Left lung (tissue), 4 donors: ENCODE measurements at regions not wholly inside any gene's neighbourhood (a gene's known extent, or its start where the extent isn't known, plus 50 kb on each side); places are given as distances from the start of the nearest gene placed in this dataset.

Experiments
- ATAC-seq: fragments of 200-7000 bp; cut with Tn5 transposase; one replicate; pipeline ENCODE4 v1.9.1; 2020; ENCODE audit warnings: moderate library complexity
- DNase-seq, 4 donors: peaks; one replicate each; pipeline ENCODE4 v3.0.0-alpha.2; 2013 to 2020
- H3K27ac ChIP-seq, 2 donors: fragments of 200-600 bp; sonication (generic) in 1 of 2; one replicate each; pipeline versions ENCODE4 v1.5.0 to v1.8.0; 2020 to 2021
- H3K27me3 ChIP-seq, 2 donors: fragments of 200-600 bp; sonication (generic) in 1 of 2; one replicate each; pipeline versions ENCODE4 v1.5.0 to v1.8.0; 2020 to 2021
- H3K36me3 ChIP-seq, 2 donors: fragments of 200-600 bp; sonication (generic) in 1 of 2; one replicate each; pipeline versions ENCODE4 v1.5.0 to v1.8.0; 2020 to 2021
- H3K4me1 ChIP-seq, 2 donors: fragments of 200-600 bp; one replicate each; pipeline ENCODE4 v1.8.0; 2021
- H3K4me3 ChIP-seq, 2 donors: fragments of 200-600 bp; sonication (generic) in 1 of 2; one replicate each; pipeline versions ENCODE4 v1.5.0 to v1.8.0; 2020 to 2021; ENCODE audit warnings: mild to moderate bottlenecking in 1 of 2
- H3K9me3 ChIP-seq, 2 donors: fragments of 200-600 bp; sonication (generic) in 1 of 2; one replicate each; pipeline versions ENCODE4 v1.5.0 to v1.8.0; 2020 to 2021
- CTCF ChIP-seq, 2 donors: fragments of 200-600 bp; sonication (generic) in 1 of 2; IDR thresholded peaks; one replicate each; pipeline versions ENCODE4 v1.5.0 to v1.8.0; 2021; ENCODE audit warnings: antibody characterized with exemption in 2 of 2
- intact Hi-C, 2 donors: fragments of 100-400 bp; cut with DNase I; formaldehyde crosslinking; loops; one replicate each; pipeline versions ENCODE4 v1.11.2 to v1.14.2; 2022
- donor health status: DM: no; HTN: yes; CAD: no.
- donor health status: DM: no; HTN: no; CAD: no.

- no peaks in the 10 kb centered on the region for H3K36me3 ChIP-seq
- H3K27ac ChIP-seq, result peak overlapping the region in 1 of 2 donors; percentile 25
- peaks cover 0 to 12% of the 10 kb centered on the region in 2 donors for H3K4me1 ChIP-seq
- ATAC-seq (peak; percentile 90), DNase-seq (peak in 3 of 4 donors; percentile 44 to 69 (median 52))
- no peaks in the 10 kb centered on the region for H3K27me3 ChIP-seq
- intact Hi-C loops, result no loop called here
- TF ChIP-seq CTCF (IDR thresholded peaks at IDR 0.05), result peak; percentile 41 to 44
- no peak overlapping the region for H3K4me3 ChIP-seq
- no peaks in the 10 kb centered on the region for H3K9me3 ChIP-seq
These were observed 453.3 kb downstream of the KCNJ2 start for GRCh38 chr17:70622368-70623260.

DNA sequence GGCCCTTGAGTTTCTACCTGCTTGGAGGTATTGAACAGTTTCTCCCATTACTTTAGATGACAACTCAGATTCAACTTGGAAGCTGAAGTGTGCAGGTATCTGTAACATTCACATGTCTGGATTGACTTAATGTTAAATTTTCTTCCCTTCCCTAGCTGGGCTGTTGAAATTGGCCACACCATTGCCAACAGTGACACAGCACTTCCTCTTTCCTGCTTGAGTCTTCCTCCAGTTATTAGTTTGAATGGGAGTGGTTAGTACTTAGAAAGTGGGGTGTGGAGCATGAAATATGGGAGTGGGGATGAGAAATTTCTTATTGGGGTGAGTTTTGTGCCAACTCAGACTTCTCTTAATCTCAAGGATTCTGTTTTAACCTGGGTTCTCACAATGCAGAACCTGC is 454.9 kb downstream of the KCNJ2 start:
- H3K27me3 ChIP-seq, result no peaks in the 10 kb centered on the region
- DNase-seq (peak in 1 of 4 donors; percentile 34), ATAC-seq (no peak)
- H3K27ac ChIP-seq, result peak overlapping the region in 1 of 2 donors; percentile 25
- intact Hi-C loops, result no loop called here
- no peaks in the 10 kb centered on the region for H3K9me3 ChIP-seq
- TF ChIP-seq CTCF (IDR thresholded peaks at IDR 0.05), result no peak
- H3K36me3 ChIP-seq, result no peaks in the 10 kb centered on the region
- peaks cover 0 to 12% of the 10 kb centered on the region in 2 donors for H3K4me1 ChIP-seq
- no peak overlapping the region for H3K4me3 ChIP-seq

DNA sequence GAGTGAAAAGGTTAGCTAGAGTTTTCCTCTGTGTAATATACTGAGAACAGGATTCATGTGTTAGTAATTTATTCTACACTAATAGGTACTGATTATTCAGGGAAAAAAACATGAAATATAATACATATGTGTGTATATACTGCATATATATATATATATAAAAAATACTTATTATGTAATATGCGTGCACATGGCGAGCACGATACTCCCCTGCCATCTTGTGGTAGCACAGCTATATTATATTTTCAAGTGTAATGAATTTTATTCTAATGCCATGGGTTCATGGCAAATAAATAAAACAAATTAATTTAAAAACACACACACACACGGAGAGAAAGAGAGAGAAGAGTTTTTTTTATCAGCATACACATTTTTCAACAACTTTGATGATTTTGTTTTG is 460.6 kb downstream of the KCNJ2 start:
- Histone ChIP-seq H3K36me3 (no peaks in the 10 kb centered on the region), H3K27me3 (no peaks in the 10 kb centered on the region), H3K4me1 (no peaks in the 10 kb centered on the region), H3K9me3 (no peaks in the 10 kb centered on the region), H3K27ac (no peak overlapping the region), H3K4me3 (no peak overlapping the region)
- peak in 1 of 2 donors; percentile 34 for TF ChIP-seq CTCF (IDR thresholded peaks at IDR 0.05)
- ATAC-seq (no peak), DNase-seq (peak in 1 of 4 donors; percentile 34)
- intact Hi-C loops, result no loop called here

DNA sequence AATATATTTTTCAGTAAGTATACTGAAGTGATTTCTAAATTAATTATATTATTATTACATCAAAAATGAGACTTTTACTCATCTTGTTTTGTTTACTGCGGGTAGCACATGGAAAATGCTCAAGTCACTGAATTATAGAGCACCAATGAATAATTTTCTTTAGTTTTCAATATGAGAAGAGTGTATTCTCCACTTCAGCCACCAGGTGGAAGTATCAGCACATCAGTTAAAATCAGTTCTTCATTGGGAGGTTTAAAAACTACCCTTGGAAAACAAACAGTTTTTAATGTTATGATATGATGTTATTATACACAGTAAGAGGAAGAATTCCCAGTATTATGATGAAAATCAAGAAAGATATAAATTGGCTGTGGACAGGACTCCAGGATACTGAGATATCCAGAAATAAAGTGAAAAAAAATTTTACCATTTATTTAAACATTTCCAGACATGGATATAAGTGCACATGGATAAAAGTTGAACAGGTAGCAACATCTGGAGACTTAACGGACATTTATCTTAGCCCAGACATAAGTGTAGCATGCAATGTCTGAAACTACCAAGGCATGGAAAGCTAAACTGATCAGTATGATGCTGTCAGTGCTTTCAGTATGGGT is 467.3 kb downstream of the KCNJ2 start:
- Histone ChIP-seq H3K4me3 (no peak overlapping the region), H3K27ac (no peak overlapping the region), H3K27me3 (no peaks in the 10 kb centered on the region), H3K36me3 (no peaks in the 10 kb centered on the region), H3K9me3 (no peaks in the 10 kb centered on the region), H3K4me1 (no peaks in the 10 kb centered on the region)
- intact Hi-C loops, result no loop called here
- peak; percentile 71 for ATAC-seq
- peak; percentile 64 to 72 for TF ChIP-seq CTCF (IDR thresholded peaks at IDR 0.05)
- DNase-seq, result peak in 2 of 4 donors; percentile 32 to 66

DNA sequence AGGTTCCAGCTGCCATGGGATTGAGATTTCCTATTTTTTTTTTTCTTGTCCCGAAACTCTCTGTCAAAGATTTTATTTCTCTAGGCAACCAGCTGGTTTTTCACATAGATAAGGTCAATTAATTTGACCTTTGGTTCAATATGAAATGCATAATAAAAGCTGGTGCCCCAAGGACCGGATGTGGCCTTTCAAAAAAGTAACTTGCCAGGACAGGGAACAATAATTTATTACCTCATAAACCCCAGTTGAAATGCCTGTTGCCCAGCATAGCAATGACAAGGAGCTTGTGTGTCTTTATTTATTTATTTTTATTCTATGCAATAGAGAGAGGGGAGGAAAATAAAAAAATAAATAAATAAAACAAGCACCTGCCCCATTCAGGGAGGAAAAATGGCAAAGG is 472.7 kb downstream of the KCNJ2 start:
- no peak overlapping the region for H3K4me3 ChIP-seq
- intact Hi-C loops, result no loop called here

More for the DNA sequence above, 472.7 kb downstream of the KCNJ2 start:
- Histone ChIP-seq H3K36me3 (no peaks in the 10 kb centered on the region), H3K9me3 (peaks cover 0 to 7% of the 10 kb centered on the region in 2 donors), H3K4me1 (no peaks in the 10 kb centered on the region), H3K27me3 (no peaks in the 10 kb centered on the region), H3K27ac (no peak overlapping the region)
- DNase-seq (no peak), ATAC-seq (no peak)
- TF ChIP-seq CTCF (IDR thresholded peaks at IDR 0.05), result no peak
